ENCODE measurements at regions not wholly inside any gene's neighbourhood (a gene's known extent, or its start where the extent isn't known, plus 50 kb on each side); places are given as distances from the start of the nearest gene placed in this dataset.
"Not testable (repeated sequence)": the region's sequence is repeated elsewhere in the genome, so short reads cannot be mapped to it uniquely, and the experiment has no call there.

DNA sequence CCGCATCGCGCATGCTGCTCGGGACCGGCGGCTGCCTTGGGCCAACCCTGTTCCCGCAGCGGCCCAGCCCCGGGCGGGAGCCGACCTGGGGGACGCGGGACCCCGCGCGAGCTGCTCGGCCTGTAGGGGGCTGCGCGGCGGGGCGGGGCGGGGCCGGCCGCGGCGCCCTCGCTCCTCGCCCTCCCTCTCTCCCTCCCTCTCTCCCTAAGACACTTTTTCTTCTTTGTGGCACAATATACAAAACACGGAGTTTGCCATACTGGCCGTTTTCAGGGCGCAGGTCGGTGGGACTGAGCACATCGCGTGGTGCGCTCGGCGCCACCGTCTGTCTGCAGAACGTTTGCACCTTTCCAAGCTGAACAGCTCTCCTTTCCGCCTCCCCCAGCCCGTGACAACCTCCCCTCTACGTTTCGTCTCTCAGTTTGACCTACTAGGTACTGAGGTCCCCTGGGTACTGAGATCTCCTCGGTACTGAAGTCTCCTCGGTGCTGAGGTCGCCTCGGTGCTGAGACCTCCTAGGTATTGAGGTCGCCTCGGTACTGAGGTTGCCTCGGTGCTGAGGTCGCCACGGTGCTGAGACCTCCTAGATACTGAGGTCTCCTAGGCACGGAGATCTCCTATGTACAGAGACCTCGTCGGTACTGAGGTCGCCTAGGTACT is 261.1 kb upstream of the PLCXD1 start:
- Histone ChIP-seq H3K79me2 (ENCODE audit: insufficient read depth) (no peaks in the 10 kb centered on the region), H3F3A (replicated peaks; ENCODE audit: insufficient read depth) (no peaks in the 10 kb centered on the region), H3K36me3 (replicated peaks in 1 of 2; ENCODE audit: control insufficient read depth in 1 of 2, insufficient read depth in 2 of 2, low read length in 1 of 2) (no peaks in the 10 kb centered on the region), H2AFZ (ENCODE audit: low read depth) (no peak overlapping the region), H3K4me1 (ENCODE audit: control insufficient read depth in 1 of 2, insufficient read depth in 2 of 2, low read depth in 1 of 2, low read length in 1 of 2) (peaks cover 0 to 5% of the 10 kb centered on the region in 2 experiments; a peak in 1 of 4 replicates), H3K27me3 (ENCODE audit: insufficient read depth) (no peaks in the 10 kb centered on the region), H4K20me1 (ENCODE audit: insufficient read depth) (no peaks in the 10 kb centered on the region), H3K9me3 (no peaks in the 10 kb centered on the region), H3K27ac (ENCODE audit: low read depth in 2 of 2, low read length in 1 of 2) (no peak overlapping the region; a peak in 1 of 4 replicates), H3K4me3 (ENCODE audit: low read depth in 2 of 2, low read length in 1 of 2) (peak overlapping the region; percentile 9 to 38; a peak in 3 of 4 replicates), H3K9ac (no peak overlapping the region), H3K9me2 (no peaks in the 10 kb centered on the region), H3K4me2 (peak overlapping the region; percentile 55; the same call in 1 of the 2 replicates)
- ChIA-PET CTCF (no interaction called here), POLR2A (no interaction called here)
- DNase-seq, result peak; percentile 26
- WGBS (ENCODE audit: low lambda C conversion rate), result 40% methylated on average over 12 of the region's 56 CpGs
- TF ChIP-seq EP300 (IDR thresholded peaks at IDR 0.05; ENCODE audit: borderline replicate concordance in 1 of 2, low read depth in 1 of 2, low read length in 1 of 2), result no peak
- TF ChIP-seq, protein P1, sequence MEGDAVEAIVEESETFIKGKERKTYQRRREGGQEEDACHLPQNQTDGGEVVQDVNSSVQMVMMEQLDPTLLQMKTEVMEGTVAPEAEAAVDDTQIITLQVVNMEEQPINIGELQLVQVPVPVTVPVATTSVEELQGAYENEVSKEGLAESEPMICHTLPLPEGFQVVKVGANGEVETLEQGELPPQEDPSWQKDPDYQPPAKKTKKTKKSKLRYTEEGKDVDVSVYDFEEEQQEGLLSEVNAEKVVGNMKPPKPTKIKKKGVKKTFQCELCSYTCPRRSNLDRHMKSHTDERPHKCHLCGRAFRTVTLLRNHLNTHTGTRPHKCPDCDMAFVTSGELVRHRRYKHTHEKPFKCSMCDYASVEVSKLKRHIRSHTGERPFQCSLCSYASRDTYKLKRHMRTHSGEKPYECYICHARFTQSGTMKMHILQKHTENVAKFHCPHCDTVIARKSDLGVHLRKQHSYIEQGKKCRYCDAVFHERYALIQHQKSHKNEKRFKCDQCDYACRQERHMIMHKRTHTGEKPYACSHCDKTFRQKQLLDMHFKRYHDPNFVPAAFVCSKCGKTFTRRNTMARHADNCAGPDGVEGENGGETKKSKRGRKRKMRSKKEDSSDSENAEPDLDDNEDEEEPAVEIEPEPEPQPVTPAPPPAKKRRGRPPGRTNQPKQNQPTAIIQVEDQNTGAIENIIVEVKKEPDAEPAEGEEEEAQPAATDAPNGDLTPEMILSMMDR (IDR thresholded peaks at IDR 0.05), result 0 out of 2 replicates have a peak, but pooled peaks have one; percentile 15

DNA sequence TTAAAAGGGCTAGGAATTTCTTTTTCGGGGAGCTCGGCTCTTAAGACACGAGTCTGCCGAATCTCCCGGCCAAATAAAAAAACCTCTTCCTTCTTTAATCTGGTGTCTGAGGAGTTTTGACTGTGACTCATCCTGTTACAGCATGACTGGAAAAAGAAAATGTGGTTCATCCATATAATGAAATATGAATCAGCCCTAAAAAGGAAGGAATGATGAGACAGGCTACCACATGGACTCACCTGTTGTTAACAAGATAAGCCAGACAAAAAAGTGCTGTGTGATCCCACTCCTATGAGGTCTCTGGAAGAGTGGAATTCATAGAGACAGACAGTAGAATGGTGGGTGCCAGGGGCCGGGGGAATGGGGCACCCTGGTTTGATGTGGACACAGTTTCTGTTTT is 257.0 kb upstream of the PLCXD1 start:
- H3K27ac ChIP-seq (ENCODE audit: low read depth in 2 of 2, low read length in 1 of 2); H2AFZ ChIP-seq (ENCODE audit: low read depth); H3K4me1 ChIP-seq (ENCODE audit: control insufficient read depth in 1 of 2, insufficient read depth in 2 of 2, low read depth in 1 of 2, low read length in 1 of 2); DNase-seq; CTCF ChIA-PET; H3K4me3 ChIP-seq (ENCODE audit: low read depth in 2 of 2, low read length in 1 of 2); H3K9me3 ChIP-seq; H4K20me1 ChIP-seq (ENCODE audit: insufficient read depth); H3K27me3 ChIP-seq (ENCODE audit: insufficient read depth); H3K9ac ChIP-seq; H3K36me3 ChIP-seq (replicated peaks in 1 of 2; ENCODE audit: control insufficient read depth in 1 of 2, insufficient read depth in 2 of 2, low read length in 1 of 2); H3K9me2 ChIP-seq; H3K79me2 ChIP-seq (ENCODE audit: insufficient read depth); POLR2A ChIA-PET; H3K4me2 ChIP-seq; H3F3A ChIP-seq (replicated peaks; ENCODE audit: insufficient read depth): not testable (repeated sequence)
- WGBS (ENCODE audit: low lambda C conversion rate), result no CpG with 5 or more reads among the region's 6 CpGs
